ENCODE measurements at regions not wholly inside any gene's neighbourhood (a gene's known extent, or its start where the extent isn't known, plus 50 kb on each side); places are given as distances from the start of the nearest gene placed in this dataset.

DNA sequence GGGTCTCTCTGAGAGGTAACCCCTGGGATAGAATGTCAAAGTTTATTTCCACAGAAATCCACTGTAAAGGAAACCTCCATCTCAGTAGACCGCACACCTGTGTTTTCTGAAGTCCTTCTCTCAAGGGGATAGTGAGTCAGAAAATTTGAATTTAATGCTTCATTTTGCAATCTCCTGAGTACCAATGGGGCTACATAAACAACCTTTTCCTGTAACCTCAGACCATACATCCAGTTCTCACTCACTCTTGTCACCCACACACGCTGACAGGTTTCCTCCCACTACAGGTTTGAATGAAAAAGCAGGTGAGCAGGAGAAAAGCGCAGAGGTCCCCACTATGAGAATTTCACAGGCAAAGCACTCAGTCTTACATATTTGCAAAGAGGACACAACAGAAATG lies 165.3 kb upstream of the MCTP2 start:
- TF ChIP-seq, protein P1, sequence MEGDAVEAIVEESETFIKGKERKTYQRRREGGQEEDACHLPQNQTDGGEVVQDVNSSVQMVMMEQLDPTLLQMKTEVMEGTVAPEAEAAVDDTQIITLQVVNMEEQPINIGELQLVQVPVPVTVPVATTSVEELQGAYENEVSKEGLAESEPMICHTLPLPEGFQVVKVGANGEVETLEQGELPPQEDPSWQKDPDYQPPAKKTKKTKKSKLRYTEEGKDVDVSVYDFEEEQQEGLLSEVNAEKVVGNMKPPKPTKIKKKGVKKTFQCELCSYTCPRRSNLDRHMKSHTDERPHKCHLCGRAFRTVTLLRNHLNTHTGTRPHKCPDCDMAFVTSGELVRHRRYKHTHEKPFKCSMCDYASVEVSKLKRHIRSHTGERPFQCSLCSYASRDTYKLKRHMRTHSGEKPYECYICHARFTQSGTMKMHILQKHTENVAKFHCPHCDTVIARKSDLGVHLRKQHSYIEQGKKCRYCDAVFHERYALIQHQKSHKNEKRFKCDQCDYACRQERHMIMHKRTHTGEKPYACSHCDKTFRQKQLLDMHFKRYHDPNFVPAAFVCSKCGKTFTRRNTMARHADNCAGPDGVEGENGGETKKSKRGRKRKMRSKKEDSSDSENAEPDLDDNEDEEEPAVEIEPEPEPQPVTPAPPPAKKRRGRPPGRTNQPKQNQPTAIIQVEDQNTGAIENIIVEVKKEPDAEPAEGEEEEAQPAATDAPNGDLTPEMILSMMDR (IDR thresholded peaks at IDR 0.05; ENCODE audit: insufficient read depth, low read length) = no peak
- no peak for TF ChIP-seq POLR2AphosphoS5 (IDR thresholded peaks at IDR 0.05; ENCODE audit: low read depth)
- no peak for TF ChIP-seq GABPA (IDR thresholded peaks at IDR 0.05; ENCODE audit: low read depth)
- TF ChIP-seq, protein P2, sequence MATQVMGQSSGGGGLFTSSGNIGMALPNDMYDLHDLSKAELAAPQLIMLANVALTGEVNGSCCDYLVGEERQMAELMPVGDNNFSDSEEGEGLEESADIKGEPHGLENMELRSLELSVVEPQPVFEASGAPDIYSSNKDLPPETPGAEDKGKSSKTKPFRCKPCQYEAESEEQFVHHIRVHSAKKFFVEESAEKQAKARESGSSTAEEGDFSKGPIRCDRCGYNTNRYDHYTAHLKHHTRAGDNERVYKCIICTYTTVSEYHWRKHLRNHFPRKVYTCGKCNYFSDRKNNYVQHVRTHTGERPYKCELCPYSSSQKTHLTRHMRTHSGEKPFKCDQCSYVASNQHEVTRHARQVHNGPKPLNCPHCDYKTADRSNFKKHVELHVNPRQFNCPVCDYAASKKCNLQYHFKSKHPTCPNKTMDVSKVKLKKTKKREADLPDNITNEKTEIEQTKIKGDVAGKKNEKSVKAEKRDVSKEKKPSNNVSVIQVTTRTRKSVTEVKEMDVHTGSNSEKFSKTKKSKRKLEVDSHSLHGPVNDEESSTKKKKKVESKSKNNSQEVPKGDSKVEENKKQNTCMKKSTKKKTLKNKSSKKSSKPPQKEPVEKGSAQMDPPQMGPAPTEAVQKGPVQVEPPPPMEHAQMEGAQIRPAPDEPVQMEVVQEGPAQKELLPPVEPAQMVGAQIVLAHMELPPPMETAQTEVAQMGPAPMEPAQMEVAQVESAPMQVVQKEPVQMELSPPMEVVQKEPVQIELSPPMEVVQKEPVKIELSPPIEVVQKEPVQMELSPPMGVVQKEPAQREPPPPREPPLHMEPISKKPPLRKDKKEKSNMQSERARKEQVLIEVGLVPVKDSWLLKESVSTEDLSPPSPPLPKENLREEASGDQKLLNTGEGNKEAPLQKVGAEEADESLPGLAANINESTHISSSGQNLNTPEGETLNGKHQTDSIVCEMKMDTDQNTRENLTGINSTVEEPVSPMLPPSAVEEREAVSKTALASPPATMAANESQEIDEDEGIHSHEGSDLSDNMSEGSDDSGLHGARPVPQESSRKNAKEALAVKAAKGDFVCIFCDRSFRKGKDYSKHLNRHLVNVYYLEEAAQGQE (IDR thresholded peaks at IDR 0.05; ENCODE audit: insufficient replicate concordance, low read depth) = no peak
- TF ChIP-seq SPI1 (IDR thresholded peaks at IDR 0.05; ENCODE audit: borderline replicate concordance, low read depth) = no peak

Data from HL-60 (cell line).